B cell (primary cell): ENCODE measurements at regions not wholly inside any gene's neighbourhood (a gene's known extent, or its start where the extent isn't known, plus 50 kb on each side); places are given as distances from the start of the nearest gene placed in this dataset.

Experiments used
- ATAC-seq: fragments of 200-7000 bp; cut with Tn5 transposase; one replicate; pipeline ENCODE4 v1.10.0; 2021; ENCODE audit warnings: low read depth, mild to moderate bottlenecking, moderate number of reproducible peaks, moderate library complexity
- CTCF ChIA-PET: fragments of 350-600 bp; sonication (Branson Sonifier 250); formaldehyde crosslinking; loops from one replicate; lab custom pipeline; 2021; ENCODE audit warnings: antibody characterized with exemption, inconsistent platforms; lab: Charles Lee
- POLR2A ChIA-PET: fragments of 350-600 bp; sonication (Branson Sonifier 250); formaldehyde crosslinking; loops from one replicate; lab custom pipeline; 2021; ENCODE audit warnings: antibody characterized with exemption; lab: Charles Lee
- DNase-seq: peaks from one replicate; pipeline ENCODE4 v3.0.0; 2013
- H2AFZ ChIP-seq: 2 replicates; pipeline ENCODE4 v1.6.1; 2012; ENCODE audit warnings: mild to moderate bottlenecking, low read depth, low read length; ENCODE audit not compliant: insufficient read depth, poor library complexity, severe bottlenecking
- H3K27ac ChIP-seq, 2 donors: 1 replicate in 1 of 2; 2 replicates in 1 of 2; pipeline ENCODE4 v1.5.1; 2012 to 2013; ENCODE audit warnings: low read length in 2 of 2, mild to moderate bottlenecking in 2 of 2, moderate library complexity in 1 of 2
- H3K27me3 ChIP-seq, 4 experiments: fragments of 200-600 bp in 1 of 4; sonication (generic) in 1 of 4; replicated peaks in 1 of 4; 1 replicate in 2 of 4; 2 replicates in 2 of 4; pipeline versions ENCODE4 v1.6.1 to v1.7.0; 2013 to 2016; ENCODE audit warnings: low read length in 3 of 4, mild to moderate bottlenecking in 2 of 4, mixed read lengths in 1 of 4, moderate library complexity in 1 of 4; ENCODE audit not compliant: insufficient read depth in 4 of 4, control insufficient read depth in 3 of 4; ENCODE audit errors: control extremely low read depth in 1 of 4
- H3K36me3 ChIP-seq, 2 experiments: replicated peaks in 1 of 2; 1 replicate in 1 of 2; 2 replicates in 1 of 2; pipeline versions ENCODE4 v1.6.1 to v1.7.1; 2013; ENCODE audit warnings: low read length in 1 of 2; ENCODE audit not compliant: insufficient read depth in 2 of 2, control insufficient read depth in 1 of 2; ENCODE audit errors: control extremely low read depth in 1 of 2, extremely low read depth in 1 of 2
- H3K4me1 ChIP-seq, 2 donors: fragments of 200-600 bp in 1 of 2; sonication (generic) in 1 of 2; 1 replicate in 1 of 2; 2 replicates in 1 of 2; pipeline versions ENCODE4 v1.5.1 to v1.6.1; 2013 to 2017; ENCODE audit warnings: low read length in 2 of 2; ENCODE audit not compliant: control insufficient read depth in 2 of 2, insufficient read depth in 2 of 2
- H3K4me2 ChIP-seq: replicated peaks from 2 replicates; pipeline ENCODE3; 2012; ENCODE audit warnings: mild to moderate bottlenecking, low read depth, low read length; ENCODE audit not compliant: poor library complexity, severe bottlenecking
- H3K4me3 ChIP-seq, 5 experiments: fragments of 200-600 bp in 1 of 5; sonication (generic) in 1 of 5; 1 replicate in 3 of 5; 2 replicates in 2 of 5; pipeline versions ENCODE4 v1.5.1 to v1.7.0; 2011 to 2016; ENCODE audit warnings: low read length in 4 of 5, mild to moderate bottlenecking in 4 of 5, low read depth in 2 of 5, control low read depth in 1 of 5, moderate library complexity in 1 of 5; ENCODE audit not compliant: insufficient read depth in 1 of 5; ENCODE audit errors: control extremely low read depth in 1 of 5, extremely low read depth in 1 of 5
- H3K79me2 ChIP-seq: fragments of 200-600 bp; sonication (generic); one replicate; pipeline ENCODE4 v1.6.0; 2016; ENCODE audit warnings: low read length; ENCODE audit not compliant: control insufficient read depth, insufficient read depth
- H3K9ac ChIP-seq: fragments of 200-600 bp; sonication (generic); 2 replicates; pipeline ENCODE4 v1.6.1; 2017; ENCODE audit warnings: mild to moderate bottlenecking, low read length, moderate library complexity
- H3K9me3 ChIP-seq, 3 donors: one replicate each; pipeline versions ENCODE4 v1.6.1 to v1.7.1; 2013; ENCODE audit warnings: low read length in 2 of 3; ENCODE audit not compliant: control insufficient read depth in 2 of 3, insufficient read depth in 1 of 3; ENCODE audit errors: control extremely low read depth in 1 of 3
- H4K20me1 ChIP-seq: 2 replicates; pipeline ENCODE4 v1.6.0; 2012; ENCODE audit warnings: mild to moderate bottlenecking, low read length; ENCODE audit not compliant: insufficient read depth, control insufficient read depth, poor library complexity, severe bottlenecking
- H3K27ac Mint-ChIP-seq: one replicate; pipeline ENCODE4 v1.8.0; 2021; ENCODE audit warnings: mixed read lengths
- H3K27me3 Mint-ChIP-seq: one replicate; pipeline ENCODE4 v1.8.0; 2021; ENCODE audit warnings: mixed read lengths
- H3K4me1 Mint-ChIP-seq: one replicate; pipeline ENCODE4 v1.8.0; 2021; ENCODE audit warnings: mixed read lengths
- H3K4me3 Mint-ChIP-seq: one replicate; pipeline ENCODE4 v1.8.0; 2021; ENCODE audit warnings: mixed read lengths
- H3K9me3 Mint-ChIP-seq: one replicate; pipeline ENCODE4 v1.8.0; 2022; ENCODE audit warnings: mixed read lengths; ENCODE audit not compliant: insufficient read depth
- CTCF ChIP-seq: fragments of 200-600 bp; IDR thresholded peaks from one replicate; pipeline ENCODE4 v1.8.0; 2022; ENCODE audit warnings: antibody characterized with exemption, mild to moderate bottlenecking
- EZH2 ChIP-seq: IDR thresholded peaks from 2 replicates; pipeline ENCODE4 v1.6.1; 2012; ENCODE audit warnings: borderline replicate concordance, low read depth, mild to moderate bottlenecking, moderate library complexity, low read length; ENCODE audit not compliant: insufficient read depth, poor library complexity, severe bottlenecking
- WGBS: methylation state at CpG from one replicate; pipeline ENCODE4 v1.1.5; 2013; ENCODE audit warnings: missing lambda C conversion rate; ENCODE audit not compliant: insufficient coverage; 5-methylcytosine and 5-hydroxymethylcytosine counted together
- intact Hi-C: fragments of 100-400 bp; cut with micrococcal nuclease; formaldehyde crosslinking; loops from one replicate; pipeline ENCODE4 v1.10.0; 2022

- DNase-seq (peak; percentile 73), ATAC-seq (peak; percentile 33)
- Histone ChIP-seq H2AFZ (no peak overlapping the region), H3K79me2 (no peaks in the 10 kb centered on the region), H3K27me3 (peaks cover 0 to 4% (median 0%) of the 10 kb centered on the region in 4 experiments), H3K36me3 (no peaks in the 10 kb centered on the region), H3K27ac (no peak overlapping the region), H3K9ac (no peak overlapping the region), H3K4me3 (no peak overlapping the region), H3K9me3 (no peaks in the 10 kb centered on the region), H3K4me2 (no peak overlapping the region), H4K20me1 (no peaks in the 10 kb centered on the region), H3K4me1 (no peaks in the 10 kb centered on the region)
- H3K4me1 Mint-ChIP-seq = no peaks in the 10 kb centered on the region
- CTCF ChIA-PET = interaction anchor here (0.7 to 5.2 kb wide), 15 partner anchors 9 to 783 kb away, joined by 3 to 74 read pairs (median 4); no protein-coding TSS in a partner anchor
- peaks cover 15% of the 10 kb centered on the region for H3K27me3 Mint-ChIP-seq
- POLR2A ChIA-PET = no interaction called here
- no peak for TF ChIP-seq EZH2
- peak; percentile 79 for TF ChIP-seq CTCF
- H3K27ac Mint-ChIP-seq = no peak overlapping the region
- no peaks in the 10 kb centered on the region for H3K9me3 Mint-ChIP-seq
- no peak overlapping the region for H3K4me3 Mint-ChIP-seq
- intact Hi-C loops = loop anchor here (1.0 to 2.0 kb wide), 2 partner anchors 532 to 785 kb away; no protein-coding TSS in a partner anchor
- WGBS = 30% methylated on average over 1 of the region's 6 CpGs
Measured at GRCh38 chr12:102702447-102703114, 214.5 kb downstream of the PAH start.

DNA sequence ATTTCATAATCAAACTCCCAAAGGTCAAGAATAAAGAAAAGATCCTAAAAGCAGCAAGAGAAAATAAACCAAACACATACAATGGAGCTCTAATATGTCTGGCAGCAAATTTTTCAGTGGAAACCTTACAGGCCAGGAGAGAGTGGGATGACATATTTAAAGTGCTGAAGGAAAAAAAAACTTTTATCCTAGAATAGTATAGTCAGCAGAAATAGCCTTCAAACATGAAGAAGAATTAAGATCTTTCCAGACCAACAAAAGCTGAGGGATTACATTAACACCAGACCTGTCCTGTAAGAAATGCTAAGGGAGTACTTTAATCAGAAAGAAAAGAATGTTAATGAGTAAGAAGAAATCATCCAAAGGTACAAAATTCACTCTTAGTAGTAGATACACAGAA lies 215.7 kb upstream of the IGF1 start:
- Mint-ChIP-seq H3K27ac (no peak overlapping the region), H3K9me3 (no peaks in the 10 kb centered on the region), H3K4me3 (no peak overlapping the region), H3K27me3 (peaks cover 27% of the 10 kb centered on the region), H3K4me1 (no peaks in the 10 kb centered on the region)
- POLR2A ChIA-PET = interaction anchor here (0.7 kb wide), 1 partner anchor 686 kb away, joined by 3 read pairs; no protein-coding TSS in a partner anchor
- Histone ChIP-seq H3K27ac (no peak overlapping the region), H3K9ac (no peak overlapping the region), H4K20me1 (no peaks in the 10 kb centered on the region), H3K27me3 (peaks cover 0 to 12% (median 0%) of the 10 kb centered on the region in 4 experiments), H3K4me3 (no peak overlapping the region), H3K36me3 (no peaks in the 10 kb centered on the region), H3K79me2 (no peaks in the 10 kb centered on the region), H2AFZ (no peak overlapping the region), H3K9me3 (peaks cover 0 to 6% (median 0%) of the 10 kb centered on the region in 3 donors), H3K4me1 (no peaks in the 10 kb centered on the region), H3K4me2 (no peak overlapping the region)
- ATAC-seq (no peak), DNase-seq (no peak)
- intact Hi-C loops = no loop called here
- no peak for TF ChIP-seq CTCF
- no peak for TF ChIP-seq EZH2
- CTCF ChIA-PET = interaction anchor here (1.3 kb wide), 1 partner anchor 757 kb away, joined by 4 read pairs; no protein-coding TSS in a partner anchor
